ENCODE measurements at regions not wholly inside any gene's neighbourhood (a gene's known extent, or its start where the extent isn't known, plus 50 kb on each side); places are given as distances from the start of the nearest gene placed in this dataset.
"Not testable (repeated sequence)": the region's sequence is repeated elsewhere in the genome, so short reads cannot be mapped to it uniquely, and the experiment has no call there.

DNA sequence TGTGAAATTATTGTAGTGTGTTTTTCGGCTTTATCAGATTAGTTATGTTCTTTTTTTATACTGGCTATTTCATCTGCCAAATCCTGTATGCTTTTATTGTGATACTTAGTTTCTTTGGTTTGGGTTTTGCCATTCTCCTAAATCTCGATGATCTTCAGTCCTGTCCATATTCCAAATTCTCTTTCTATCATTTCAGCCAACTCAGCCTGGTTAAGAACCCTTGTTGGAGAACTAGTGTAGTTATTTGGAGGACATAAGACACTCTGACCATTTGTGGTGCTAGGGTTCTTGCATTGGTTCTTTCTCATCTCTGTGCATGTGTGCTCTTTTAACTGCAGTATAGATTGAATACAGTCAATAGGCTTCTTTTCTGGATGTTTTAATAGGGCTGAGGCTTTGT, 187.0 kb upstream of the CCNH start:
- DNase-seq (ENCODE audit: low spot score in 2 of 2) (no peak), ATAC-seq (no peak)
- Mint-ChIP-seq H3K27ac (no peak overlapping the region), H3K36me3 (no peaks in the 10 kb centered on the region), H3K9me3 (peaks cover 14 to 18% of the 10 kb centered on the region in 2 donors)

DNA sequence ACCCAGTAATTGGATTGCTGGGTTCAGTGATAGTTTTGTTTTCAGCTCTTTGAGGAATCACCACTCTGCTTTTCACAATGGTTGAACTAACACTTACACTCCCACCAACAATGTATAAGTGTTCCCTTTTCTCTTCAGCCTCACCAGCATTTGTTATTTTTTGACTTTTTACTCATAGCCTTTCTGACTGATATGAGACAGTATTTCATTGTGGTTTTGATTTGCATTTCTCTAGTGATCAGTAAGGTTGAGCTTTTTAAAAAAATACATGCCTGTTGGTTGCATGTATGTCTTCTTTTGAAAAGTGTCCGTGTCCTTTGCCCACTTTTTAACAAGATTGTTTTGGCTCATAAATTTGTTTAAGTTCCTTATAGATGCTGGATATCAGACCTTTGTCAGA, 185.7 kb upstream of the CCNH start:
- Mint-ChIP-seq H3K36me3 (no peaks in the 10 kb centered on the region), H3K27ac (no peak overlapping the region), H3K9me3 (peaks cover 14 to 18% of the 10 kb centered on the region in 2 donors)
- DNase-seq (ENCODE audit: low spot score in 2 of 2) (no peak), ATAC-seq (no peak)

DNA sequence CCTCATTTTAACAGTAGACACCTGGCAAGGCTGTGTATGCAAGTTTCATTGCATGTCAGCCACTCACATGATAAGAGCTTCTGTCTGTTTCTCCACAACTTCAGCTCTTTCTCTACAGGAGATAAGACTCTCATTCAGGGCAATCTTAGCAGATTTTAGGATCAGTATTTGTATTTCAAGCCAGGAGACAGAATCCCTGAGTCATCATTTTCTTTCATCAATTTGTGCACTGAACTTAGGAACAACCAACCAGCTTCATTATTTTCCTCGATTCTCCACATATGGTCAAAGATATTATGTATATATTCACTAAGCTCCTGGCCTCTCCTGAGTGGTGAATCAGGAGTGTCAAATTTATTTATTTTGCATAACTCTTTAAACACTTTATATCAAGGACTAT, 181.8 kb upstream of the CCNH start:
- DNase-seq (ENCODE audit: low spot score in 2 of 2): no peak
- ATAC-seq: no peak
- Mint-ChIP-seq H3K36me3 (no peaks in the 10 kb centered on the region), H3K27ac (no peak overlapping the region), H3K9me3 (peaks cover 7 to 13% of the 10 kb centered on the region in 2 donors)

DNA sequence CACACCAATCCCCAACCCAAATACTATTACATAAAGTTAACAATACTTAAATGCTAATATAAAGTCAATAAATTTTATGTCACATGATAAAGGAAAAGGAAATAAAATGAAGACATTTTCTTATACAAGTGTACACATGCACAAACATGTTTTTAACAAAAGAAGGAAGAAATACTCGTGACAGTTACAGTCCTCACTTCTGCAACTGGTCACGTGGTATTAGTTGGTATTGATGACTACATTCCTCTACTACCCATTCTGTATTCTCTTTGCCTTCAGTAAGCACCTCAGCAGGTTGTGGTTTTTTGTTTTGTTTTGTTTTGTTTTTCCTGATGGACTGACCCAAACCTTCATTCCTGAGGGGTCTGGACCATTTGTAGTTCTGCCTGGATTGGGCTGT, 176.9 kb upstream of the CCNH start:
- peaks cover 0 to 5% of the 10 kb centered on the region in 2 donors for H3K9me3 Mint-ChIP-seq
- no peaks in the 10 kb centered on the region for H3K36me3 Mint-ChIP-seq
- ATAC-seq (no peak), DNase-seq (ENCODE audit: low spot score in 2 of 2) (no peak)
- H3K27ac Mint-ChIP-seq: no peak overlapping the region

DNA sequence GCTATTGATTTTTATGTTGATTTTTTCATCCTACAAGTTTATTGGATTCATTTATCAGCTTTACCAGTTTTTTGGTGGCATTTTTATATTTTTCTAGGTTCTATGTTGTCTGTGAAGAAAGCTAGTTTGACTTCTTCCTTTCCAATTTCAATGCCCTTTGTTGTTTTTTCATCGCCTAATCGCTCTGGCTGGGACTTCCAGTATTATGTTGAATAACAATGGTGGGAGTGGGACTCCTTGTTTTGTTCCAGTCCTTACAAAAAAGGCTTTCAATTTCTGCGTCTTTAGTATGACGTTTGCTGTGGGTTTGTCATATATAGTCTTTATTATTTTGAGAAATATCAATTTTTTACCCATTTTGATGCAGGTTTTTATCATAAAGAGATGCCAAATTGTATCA, 175.6 kb upstream of the CCNH start:
- H3K27ac Mint-ChIP-seq: no peak overlapping the region

DNA sequence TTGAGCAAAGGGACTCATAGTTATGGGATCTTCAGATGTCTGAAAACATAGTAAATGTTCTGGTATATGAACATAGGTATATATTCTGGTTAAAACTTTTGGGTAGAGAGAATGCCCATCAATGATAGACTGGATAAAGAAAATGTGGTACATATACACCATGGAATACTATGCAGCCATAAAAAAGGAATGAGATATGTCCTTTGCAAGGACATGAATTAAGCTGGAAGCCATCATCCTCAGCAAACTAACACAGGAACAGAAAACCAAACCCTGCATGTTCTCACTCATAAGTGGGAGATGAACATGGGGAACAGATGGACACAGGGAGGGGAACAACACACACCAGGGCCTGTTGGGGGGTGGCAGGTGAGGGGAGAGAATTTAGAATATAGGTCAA, 171.0 kb upstream of the CCNH start:
- H3K27ac Mint-ChIP-seq; ATAC-seq; DNase-seq (ENCODE audit: low spot score in 2 of 2); H3K36me3 Mint-ChIP-seq; H3K9me3 Mint-ChIP-seq: not testable (repeated sequence)

More for the DNA sequence above, 175.6 kb upstream of the CCNH start:
- Mint-ChIP-seq H3K36me3 (no peaks in the 10 kb centered on the region), H3K9me3 (peaks cover 0 to 5% of the 10 kb centered on the region in 2 donors)
- no peak for DNase-seq (ENCODE audit: low spot score in 2 of 2)
- no peak for ATAC-seq

DNA sequence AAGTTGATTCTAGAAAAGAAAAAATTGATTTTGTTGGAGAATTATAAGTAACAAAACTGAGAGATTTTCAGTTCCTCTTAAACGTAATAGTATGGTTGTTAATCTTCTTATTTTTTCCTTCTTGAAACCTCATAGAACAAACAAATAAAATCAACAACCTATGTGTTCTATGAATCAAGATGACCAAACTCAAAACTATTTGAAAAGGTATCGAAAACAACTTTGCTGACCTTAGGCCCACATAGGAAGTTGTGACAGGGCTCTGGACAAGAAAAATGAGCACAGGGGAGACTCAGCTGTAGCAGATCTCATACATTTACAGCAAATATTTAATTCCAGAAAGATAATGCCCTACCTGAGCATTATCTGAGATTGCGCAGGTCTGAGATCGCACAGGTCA, 169.4 kb upstream of the CCNH start:
- Mint-ChIP-seq H3K27ac (no peak overlapping the region), H3K9me3 (no peaks in the 10 kb centered on the region), H3K36me3 (no peaks in the 10 kb centered on the region)
- ATAC-seq: no peak
- DNase-seq (ENCODE audit: low spot score in 2 of 2): no peak

DNA sequence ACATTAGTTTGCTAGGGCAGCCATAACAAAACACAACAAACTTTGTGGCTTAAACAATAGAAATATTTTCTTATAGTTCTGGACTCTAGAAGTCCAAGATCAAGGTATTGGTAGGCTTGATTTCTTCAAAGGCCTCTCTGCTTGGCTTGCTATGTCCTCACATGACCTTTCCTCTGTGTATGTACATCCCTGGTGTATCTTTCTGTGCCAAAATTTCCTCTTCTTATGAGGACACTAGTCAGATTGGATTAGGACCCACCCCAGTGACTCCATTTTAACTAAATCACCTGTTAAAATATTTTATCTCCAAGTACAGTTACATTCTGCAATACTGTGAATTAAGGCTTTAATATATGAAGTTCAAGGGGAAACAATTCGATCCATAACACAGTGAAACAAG, 168.9 kb upstream of the CCNH start:
- DNase-seq (ENCODE audit: low spot score in 2 of 2): no peak
- Mint-ChIP-seq H3K9me3 (no peaks in the 10 kb centered on the region), H3K36me3 (no peaks in the 10 kb centered on the region), H3K27ac (no peak overlapping the region)
- no peak for ATAC-seq

DNA sequence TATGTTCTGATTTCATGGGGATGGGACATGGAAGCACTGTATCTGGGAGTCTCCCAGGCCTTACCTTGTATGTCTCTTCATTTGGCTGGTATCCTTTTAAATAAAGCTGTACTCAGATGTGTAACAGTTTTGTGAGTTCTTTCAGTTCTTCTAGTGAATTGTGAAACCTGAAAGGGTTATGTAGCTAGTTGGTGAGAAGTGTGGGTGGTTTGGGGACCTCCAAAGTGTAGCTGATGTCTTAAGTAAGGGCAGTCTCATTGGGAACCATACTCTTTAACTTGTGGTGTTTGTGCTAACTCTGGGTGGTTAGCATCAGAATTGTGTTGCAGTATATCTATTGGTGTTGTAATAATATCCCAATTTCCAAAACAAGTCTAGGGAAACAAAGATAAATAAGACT, 166.9 kb upstream of the CCNH start:
- Mint-ChIP-seq H3K27ac (no peak overlapping the region), H3K9me3 (no peaks in the 10 kb centered on the region), H3K36me3 (no peaks in the 10 kb centered on the region)
- DNase-seq (ENCODE audit: low spot score in 2 of 2) (no peak), ATAC-seq (no peak)

DNA sequence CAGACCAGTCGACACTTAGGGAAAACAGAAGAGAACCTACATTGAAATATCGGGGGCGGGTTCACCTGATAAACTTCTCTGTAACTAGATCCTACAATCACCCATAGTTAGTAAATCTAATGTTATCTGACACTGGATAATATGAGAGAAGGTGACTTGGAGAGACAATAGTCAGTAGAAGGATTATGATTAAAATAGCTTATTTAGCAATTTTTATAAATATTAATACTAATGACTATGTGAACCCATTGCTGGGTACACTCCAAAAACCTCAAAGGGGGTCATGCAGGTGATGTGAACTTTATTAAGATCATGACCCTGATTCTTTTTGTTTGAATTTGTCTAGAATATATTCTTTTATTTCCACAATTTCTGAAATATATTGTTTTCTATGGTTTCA, 164.1 kb upstream of the CCNH start:
- DNase-seq (ENCODE audit: low spot score in 2 of 2): no peak
- Mint-ChIP-seq H3K27ac (no peak overlapping the region), H3K36me3 (no peaks in the 10 kb centered on the region), H3K9me3 (no peaks in the 10 kb centered on the region)
- ATAC-seq: no peak

DNA sequence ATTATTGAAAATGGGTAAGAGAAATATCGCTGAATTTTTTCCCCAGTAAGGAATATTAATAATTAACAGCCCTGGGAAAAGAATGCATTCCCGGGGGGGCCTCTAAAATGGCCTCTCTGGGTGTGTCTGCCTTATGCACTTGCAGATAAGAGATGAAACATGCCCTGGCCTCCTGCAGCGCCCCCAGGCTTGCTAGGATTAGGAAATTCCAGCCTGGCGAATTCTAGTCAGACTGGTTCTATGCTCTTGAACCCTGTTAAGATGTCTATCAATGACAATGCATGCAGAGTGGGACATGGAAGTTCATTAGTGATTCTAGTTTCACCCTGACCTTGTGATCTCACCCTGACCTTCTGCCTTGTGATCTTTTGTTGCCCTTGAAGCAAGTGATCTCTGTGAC, 163.6 kb upstream of the CCNH start:
- H3K9me3 Mint-ChIP-seq; H3K36me3 Mint-ChIP-seq; ATAC-seq; H3K27ac Mint-ChIP-seq; DNase-seq (ENCODE audit: low spot score in 2 of 2): not testable (repeated sequence)

DNA sequence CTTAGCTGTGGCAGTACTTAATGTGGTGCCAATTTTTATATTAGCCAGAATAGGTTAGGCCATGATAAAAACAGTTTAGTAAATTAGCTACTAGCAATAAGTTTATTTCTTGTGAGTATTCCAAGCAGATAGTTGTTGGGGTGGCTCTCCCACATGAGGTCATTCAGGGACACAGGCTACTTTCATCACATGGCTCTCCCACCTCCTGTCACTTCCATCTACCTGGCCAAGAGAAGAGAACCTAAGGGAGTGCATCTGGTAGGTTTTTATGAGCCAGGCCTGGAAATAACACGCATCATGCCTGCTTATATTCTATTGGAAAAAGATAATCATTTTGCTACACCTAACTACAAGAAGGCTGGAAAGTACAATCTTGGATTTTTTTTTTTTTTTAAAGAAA, 161.4 kb upstream of the CCNH start:
- DNase-seq (ENCODE audit: low spot score in 2 of 2) (no peak), ATAC-seq (no peak)
- Mint-ChIP-seq H3K27ac (no peak overlapping the region), H3K9me3 (no peaks in the 10 kb centered on the region), H3K36me3 (no peaks in the 10 kb centered on the region)

DNA sequence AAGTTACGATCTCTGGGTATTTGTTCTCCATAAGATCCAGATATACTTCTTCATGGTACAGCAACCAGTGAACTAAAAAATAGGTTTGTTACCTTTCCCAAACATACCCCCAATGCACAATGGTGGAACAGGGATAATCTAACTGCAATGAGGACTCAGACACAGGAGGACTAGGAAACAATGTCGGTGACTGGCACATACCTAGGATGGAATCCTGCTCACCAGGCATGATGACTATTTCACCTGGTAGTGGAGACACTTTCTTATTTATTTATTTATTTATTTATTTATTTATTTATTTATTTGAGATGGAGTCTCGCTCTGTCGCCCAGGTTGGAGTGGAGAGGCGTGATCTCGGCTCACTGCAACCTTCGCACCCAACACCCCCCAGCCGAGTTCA, 159.9 kb upstream of the CCNH start:
- Mint-ChIP-seq H3K36me3 (no peaks in the 10 kb centered on the region), H3K9me3 (no peaks in the 10 kb centered on the region), H3K27ac (no peak overlapping the region)
- DNase-seq (ENCODE audit: low spot score in 2 of 2) (no peak), ATAC-seq (no peak)

DNA sequence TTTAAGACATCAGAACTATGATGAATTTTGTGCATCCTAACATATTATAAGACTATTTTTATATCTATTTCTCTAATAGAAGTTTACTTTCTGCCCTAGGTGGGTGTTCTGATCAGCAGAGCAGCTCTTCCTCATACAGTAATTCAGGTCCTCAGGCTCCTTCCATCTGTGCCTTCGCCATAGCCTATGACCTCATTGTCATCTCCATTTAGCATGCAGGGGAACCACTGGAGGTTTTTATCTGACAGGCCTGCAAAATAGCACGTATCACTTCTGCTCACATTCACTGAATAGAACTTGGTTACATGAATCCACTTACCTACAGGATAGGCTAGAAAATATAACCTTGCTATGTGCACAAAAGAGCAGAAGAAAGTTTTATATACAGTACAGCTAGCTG, 159.4 kb upstream of the CCNH start:
- no peak for DNase-seq (ENCODE audit: low spot score in 2 of 2)
- ATAC-seq: no peak
- no peaks in the 10 kb centered on the region for H3K9me3 Mint-ChIP-seq
- no peak overlapping the region for H3K27ac Mint-ChIP-seq
- H3K36me3 Mint-ChIP-seq: no peaks in the 10 kb centered on the region

DNA sequence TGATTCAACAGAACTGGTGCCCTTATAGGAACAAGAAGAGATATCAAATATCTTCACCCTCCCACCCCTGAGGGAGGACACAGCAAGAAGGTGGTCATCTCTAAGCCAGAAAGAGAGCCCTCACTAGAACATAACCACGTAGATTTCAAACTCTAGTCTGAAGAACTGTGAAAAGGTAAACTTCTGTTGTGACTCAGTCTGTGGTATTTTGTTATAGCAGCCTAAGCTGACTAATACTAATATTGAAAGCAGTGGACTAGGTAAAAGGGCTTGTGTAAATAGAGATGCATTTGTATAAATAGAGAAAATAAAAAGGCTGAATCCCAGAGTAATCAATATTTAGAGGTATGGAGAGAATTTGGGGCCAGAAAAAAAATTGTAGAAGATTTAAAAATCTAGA, 157.6 kb upstream of the CCNH start:
- H3K27ac Mint-ChIP-seq: no peak overlapping the region
- H3K9me3 Mint-ChIP-seq: no peaks in the 10 kb centered on the region
- ATAC-seq: no peak
- no peak for DNase-seq (ENCODE audit: low spot score in 2 of 2)
- no peaks in the 10 kb centered on the region for H3K36me3 Mint-ChIP-seq

DNA sequence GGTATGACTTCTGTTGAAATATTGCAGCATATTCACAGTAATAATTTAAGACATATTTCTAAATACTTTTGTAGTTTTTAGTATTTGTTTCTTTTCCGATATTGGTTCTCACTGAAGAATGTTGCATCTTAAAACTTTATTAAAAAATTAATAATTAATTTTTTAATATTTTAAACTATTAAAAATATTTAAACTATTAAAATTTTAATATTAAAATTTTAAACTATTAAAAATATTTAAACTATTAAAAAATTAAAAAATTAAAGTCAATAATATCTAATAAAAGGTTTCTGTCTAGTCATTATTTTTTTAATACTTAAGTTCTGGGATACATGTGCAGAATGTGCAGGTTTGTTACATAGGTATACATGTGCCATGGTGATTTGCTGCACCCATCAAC, 149.3 kb upstream of the CCNH start:
- ATAC-seq (no peak), DNase-seq (ENCODE audit: low spot score in 2 of 2) (no peak)
- Mint-ChIP-seq H3K27ac (no peak overlapping the region), H3K9me3 (peaks cover 4 to 9% of the 10 kb centered on the region in 2 donors), H3K36me3 (no peaks in the 10 kb centered on the region)

DNA sequence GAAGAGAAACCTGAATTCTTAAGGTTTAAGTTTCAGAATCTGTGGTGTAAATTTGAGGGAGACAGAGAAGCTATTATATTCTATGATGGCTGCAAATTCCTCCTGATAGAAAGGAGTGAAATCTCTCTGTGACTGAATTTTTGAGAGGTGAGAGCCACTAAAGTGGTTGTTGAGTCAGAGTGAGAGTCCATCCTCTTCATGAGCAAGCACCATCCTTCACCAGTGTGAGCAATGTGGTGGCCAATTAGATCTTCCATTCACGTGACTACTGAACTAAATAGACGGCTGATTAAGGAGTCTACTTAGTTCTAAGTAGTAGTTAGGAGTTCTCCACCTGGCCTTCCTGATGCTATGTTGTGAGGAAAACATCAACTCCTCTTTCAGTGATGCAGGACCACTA, 147.8 kb upstream of the CCNH start:
- Mint-ChIP-seq H3K27ac (no peak overlapping the region), H3K36me3 (no peaks in the 10 kb centered on the region), H3K9me3 (peaks cover 4 to 9% of the 10 kb centered on the region in 2 donors)
- ATAC-seq (no peak), DNase-seq (ENCODE audit: low spot score in 2 of 2) (no peak)

DNA sequence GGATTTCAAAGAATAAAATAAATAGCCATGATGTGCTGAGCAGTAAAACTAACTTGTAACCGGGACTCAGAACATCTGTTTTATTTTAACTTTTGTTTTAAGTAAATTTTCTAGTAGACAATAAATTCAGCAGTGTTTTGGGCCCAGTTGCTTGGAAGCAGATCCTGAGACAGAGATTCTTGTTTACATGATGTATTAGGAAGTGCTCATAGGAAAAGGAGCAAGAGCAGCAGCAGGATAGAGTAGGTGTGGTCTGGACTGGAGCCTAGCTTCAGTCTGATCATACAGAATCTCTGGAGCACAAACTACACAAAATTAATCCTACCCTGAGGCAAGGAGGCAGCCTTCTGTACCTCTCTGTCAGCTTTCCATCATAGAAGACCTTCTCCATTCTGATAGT, 139.2 kb upstream of the CCNH start:
- H3K27ac Mint-ChIP-seq: no peak overlapping the region

DNA sequence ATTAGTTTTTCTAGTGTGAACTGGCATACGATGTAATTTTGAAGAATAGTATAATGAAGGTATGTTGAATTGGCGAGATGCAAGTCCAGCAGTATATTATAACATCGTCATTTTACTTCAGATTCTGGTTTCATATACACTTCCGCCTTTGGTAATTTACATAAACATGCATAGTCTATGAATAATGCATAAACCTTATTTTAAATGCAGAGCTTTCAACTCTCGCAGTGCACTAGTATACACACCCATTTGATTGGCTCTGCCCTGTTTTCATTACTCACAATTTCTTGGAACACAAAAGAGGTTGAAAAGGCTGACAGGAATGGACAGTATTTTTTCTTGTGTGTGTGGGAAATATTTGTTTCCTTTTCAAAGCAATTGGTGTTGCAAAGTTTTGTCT, 128.9 kb upstream of the CCNH start:
- H3K9me3 Mint-ChIP-seq: no peaks in the 10 kb centered on the region
- no peak overlapping the region for H3K27ac Mint-ChIP-seq
- no peaks in the 10 kb centered on the region for H3K36me3 Mint-ChIP-seq
- DNase-seq (ENCODE audit: low spot score in 2 of 2) (no peak), ATAC-seq (no peak)

More for the DNA sequence above, 139.2 kb upstream of the CCNH start:
- no peak for DNase-seq (ENCODE audit: low spot score in 2 of 2)
- peaks cover 6 to 8% of the 10 kb centered on the region in 2 donors for H3K9me3 Mint-ChIP-seq
- H3K36me3 Mint-ChIP-seq: no peaks in the 10 kb centered on the region
- no peak for ATAC-seq

Data from activated naive CD4-positive, alpha-beta T cell treated with anti-CD3 and anti-CD28 coated beads, Interleukin-2, amount 50 U/mL, for 72 hours (primary cell).